ENCODE measurements at regions not wholly inside any gene's neighbourhood (a gene's known extent, or its start where the extent isn't known, plus 50 kb on each side); places are given as distances from the start of the nearest gene placed in this dataset.

- TF ChIP-seq CBX8 (IDR thresholded peaks at IDR 0.05; ENCODE audit: borderline replicate concordance, low read depth, low read length) (no peak), RAD21 (IDR thresholded peaks at IDR 0.05 in 1 of 2, conservative IDR thresholded peaks at IDR 0.05 in 1 of 2; ENCODE audit: low read depth in 2 of 2, low read length in 2 of 2) (no peak)
Observed at GRCh38 chrX:141396536-141396935, 154.2 kb upstream of the SPANXC start (continued).

Data from H1 (cell line).